ENCODE measurements at regions not wholly inside any gene's neighbourhood (a gene's known extent, or its start where the extent isn't known, plus 50 kb on each side); places are given as distances from the start of the nearest gene placed in this dataset.
A peak's percentile ranks its signal among the peaks of the same experiment; 100 is the strongest.
"Not testable (repeated sequence)": the region's sequence is repeated elsewhere in the genome, so short reads cannot be mapped to it uniquely, and the experiment has no call there.

GRCh38 chr10:70985824-70986622 is 97.7 kb upstream of the PCBD1 start:
- Mint-ChIP-seq H3K4me1 (peaks cover 2 to 25% (median 7%) of the 10 kb centered on the region in 4 donors), H3K27ac (peak overlapping the region in 1 of 10 donors; percentile 60), H3K9me3 (no peaks in the 10 kb centered on the region), H3K4me3 (no peak overlapping the region), H3K27me3 (no peaks in the 10 kb centered on the region), H3K36me3 (no peaks in the 10 kb centered on the region)
- ATAC-seq, result no peak
- DNase-seq, result no peak
- POLR2A ChIA-PET, result no interaction called here

DNA sequence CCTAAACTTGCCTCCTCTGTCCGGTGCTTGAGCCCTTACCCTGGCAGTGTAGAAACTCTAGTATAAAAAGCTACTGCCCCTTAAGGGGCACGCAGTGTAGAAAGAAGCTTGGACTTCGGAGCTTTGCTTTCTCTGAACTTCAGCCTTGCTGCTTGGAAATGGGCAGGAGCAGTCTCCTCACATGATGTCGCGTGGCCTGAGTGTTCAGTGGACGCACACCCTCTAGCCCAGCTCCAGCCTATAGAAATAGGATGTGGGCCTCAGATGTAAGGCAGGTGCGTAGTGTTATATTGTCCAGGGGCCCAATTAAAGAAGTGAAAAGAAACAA is 98.2 kb upstream of the PCBD1 start:
- no peaks in the 10 kb centered on the region for H3K9me3 Mint-ChIP-seq

GRCh38 chr10:70987396-70988130 is 99.2 kb upstream of the PCBD1 start:
- Mint-ChIP-seq H3K27ac (no peak overlapping the region), H3K4me3 (no peak overlapping the region), H3K27me3 (no peaks in the 10 kb centered on the region), H3K9me3 (no peaks in the 10 kb centered on the region), H3K4me1 (peaks cover 2 to 14% (median 6%) of the 10 kb centered on the region in 4 donors), H3K36me3 (no peaks in the 10 kb centered on the region)
- ATAC-seq (no peak), DNase-seq (no peak)
- POLR2A ChIA-PET, result no interaction called here

More for the DNA sequence above, 98.2 kb upstream of the PCBD1 start:
- Mint-ChIP-seq H3K36me3 (no peaks in the 10 kb centered on the region), H3K4me1 (peaks cover 2 to 24% (median 7%) of the 10 kb centered on the region in 4 donors), H3K4me3 (no peak overlapping the region), H3K27me3 (no peaks in the 10 kb centered on the region), H3K27ac (no peak overlapping the region)
- ATAC-seq (no peak), DNase-seq (no peak)
- POLR2A ChIA-PET, result no interaction called here

- H3K4me3 Mint-ChIP-seq, DNase-seq, POLR2A ChIA-PET, H3K9me3 Mint-ChIP-seq, H3K27me3 Mint-ChIP-seq, H3K4me1 Mint-ChIP-seq, H3K36me3 Mint-ChIP-seq, ATAC-seq: not testable (repeated sequence)
- peak overlapping the region in 1 of 10 donors; percentile 35 for H3K27ac Mint-ChIP-seq
Measured at GRCh38 chr10:70990156-70990555, 101.8 kb upstream of the PCBD1 start.

DNA sequence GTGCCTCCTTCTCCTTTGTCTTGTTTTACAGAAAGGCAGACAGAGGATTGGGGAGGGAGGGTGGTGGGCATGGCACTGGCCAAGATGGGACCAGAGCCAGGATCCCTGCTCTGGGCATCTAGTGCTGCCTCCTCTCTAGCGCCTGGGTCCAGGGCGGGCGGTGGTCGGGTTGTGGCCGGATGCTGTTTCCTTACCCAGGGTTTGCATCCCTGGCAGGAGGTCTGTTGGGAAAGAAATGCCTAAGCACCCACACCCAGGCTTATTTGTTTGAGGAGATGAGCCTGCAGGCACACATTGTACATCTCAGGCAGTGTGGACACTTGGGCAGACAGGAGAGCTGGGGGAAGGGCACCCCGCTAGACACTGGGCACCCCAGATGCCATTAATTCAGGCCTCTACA is 102.3 kb upstream of the PCBD1 start:
- Mint-ChIP-seq H3K4me3 (no peak overlapping the region), H3K27me3 (peaks cover 0 to 2% (median 0%) of the 10 kb centered on the region in 5 donors), H3K9me3 (no peaks in the 10 kb centered on the region), H3K4me1 (peaks cover 0 to 7% (median 0%) of the 10 kb centered on the region in 4 donors), H3K36me3 (no peaks in the 10 kb centered on the region), H3K27ac (no peak overlapping the region)
- DNase-seq, result no peak
- POLR2A ChIA-PET, result no interaction called here
- no peak for ATAC-seq

DNA sequence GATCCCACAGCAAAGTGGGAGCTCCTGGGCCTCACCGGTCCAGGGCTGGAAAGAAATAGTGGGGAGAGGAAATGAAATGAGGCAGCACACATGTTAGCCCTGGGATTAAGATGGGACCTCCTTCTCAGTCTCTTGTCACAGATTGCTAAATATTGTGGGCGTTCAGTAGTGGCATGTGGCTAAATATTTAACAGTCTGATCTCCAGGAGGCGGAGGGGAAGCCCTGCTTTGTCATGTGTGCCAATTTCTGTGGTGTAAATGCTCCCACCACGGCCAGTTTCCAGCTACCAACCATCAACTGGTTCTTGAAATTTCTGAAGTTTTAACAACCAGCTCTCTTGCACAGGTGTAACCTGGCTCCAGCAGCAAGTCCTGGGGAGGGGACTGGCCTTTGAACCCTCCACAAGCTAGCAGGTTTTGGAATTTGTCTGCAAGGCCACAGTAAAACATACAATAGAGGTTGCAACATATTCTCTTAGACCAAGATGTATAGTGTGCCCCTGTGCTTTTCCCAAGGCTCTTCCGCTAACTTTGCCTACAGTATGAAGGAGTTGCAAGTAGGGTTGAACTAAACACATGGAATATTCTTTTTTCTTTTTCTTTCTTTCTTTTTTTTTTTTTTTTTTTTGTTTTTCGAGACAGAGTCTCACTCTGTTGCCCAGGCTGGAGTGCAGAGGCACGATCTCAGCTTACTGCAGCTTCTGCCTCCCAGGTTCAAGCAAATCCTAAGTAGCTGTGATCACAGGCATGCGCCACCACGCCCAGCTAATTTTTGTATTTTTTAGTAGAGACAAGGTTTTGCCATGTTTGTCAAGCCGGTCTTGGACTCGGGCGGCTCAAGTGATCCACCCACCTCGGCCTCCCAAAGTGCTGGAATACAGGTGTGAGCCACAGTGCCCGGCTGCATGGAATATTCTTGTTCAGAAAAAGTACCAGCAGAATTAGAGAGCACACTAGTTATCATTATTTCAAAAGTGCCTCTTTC is 103.1 kb upstream of the PCBD1 start:
- Mint-ChIP-seq H3K9me3 (no peaks in the 10 kb centered on the region), H3K36me3 (no peaks in the 10 kb centered on the region), H3K27me3 (peaks cover 0 to 8% (median 5%) of the 10 kb centered on the region in 5 donors), H3K27ac (no peak overlapping the region), H3K4me3 (no peak overlapping the region), H3K4me1 (no peaks in the 10 kb centered on the region)
- ATAC-seq (no peak), DNase-seq (peak in 1 of 10 donors; percentile 24)
- POLR2A ChIA-PET, result no interaction called here

DNA sequence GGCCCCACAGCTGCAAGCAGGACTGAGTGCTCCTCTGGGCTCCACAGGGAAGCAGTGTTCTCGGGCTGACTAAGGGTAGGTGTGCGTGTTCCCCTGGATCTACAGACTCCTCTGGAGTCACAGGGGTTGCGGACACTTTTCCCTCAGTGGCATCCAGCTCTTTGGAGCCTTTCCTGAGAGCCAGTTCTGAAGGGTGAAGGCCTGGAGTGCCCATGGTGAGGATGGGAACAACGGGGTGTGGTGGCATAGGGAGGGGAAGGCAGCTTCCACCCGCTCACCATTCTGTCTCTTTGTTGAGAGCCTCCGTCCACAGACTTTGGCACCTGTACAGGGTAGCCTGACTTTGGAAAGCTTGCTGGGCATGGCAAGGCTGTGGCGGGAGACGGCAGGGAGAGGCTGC is 104.1 kb upstream of the PCBD1 start:
- no peak for ATAC-seq
- H3K9me3 Mint-ChIP-seq, result no peaks in the 10 kb centered on the region
- no peak overlapping the region for H3K27ac Mint-ChIP-seq
- POLR2A ChIA-PET, result no interaction called here
- peaks cover 0 to 13% (median 9%) of the 10 kb centered on the region in 5 donors for H3K27me3 Mint-ChIP-seq
- no peak overlapping the region for H3K4me3 Mint-ChIP-seq
- H3K36me3 Mint-ChIP-seq, result no peaks in the 10 kb centered on the region
- no peaks in the 10 kb centered on the region for H3K4me1 Mint-ChIP-seq
- DNase-seq, result no peak

DNA sequence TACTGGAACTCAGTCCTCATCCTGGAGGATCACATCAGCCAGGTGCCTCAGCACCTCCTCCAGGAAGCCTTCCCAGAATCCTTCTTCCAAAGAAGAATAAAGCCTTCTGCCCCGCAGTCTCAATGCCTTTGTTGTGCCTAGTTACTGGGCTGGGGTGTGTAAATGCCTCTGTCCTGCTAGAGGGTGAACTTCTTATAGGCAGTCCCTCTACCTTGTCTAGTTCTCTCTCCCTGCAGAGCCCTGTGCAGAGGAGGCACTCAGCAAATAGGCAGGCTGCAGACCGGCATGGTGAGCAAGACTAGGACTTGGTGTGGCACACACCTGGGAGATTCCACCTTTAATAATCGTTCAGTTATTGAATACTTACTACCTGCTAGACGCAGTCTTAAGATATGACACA is 104.7 kb upstream of the PCBD1 start:
- Mint-ChIP-seq H3K27ac (no peak overlapping the region), H3K27me3 (peaks cover 0 to 15% (median 9%) of the 10 kb centered on the region in 5 donors), H3K36me3 (no peaks in the 10 kb centered on the region), H3K9me3 (no peaks in the 10 kb centered on the region), H3K4me3 (no peak overlapping the region), H3K4me1 (no peaks in the 10 kb centered on the region)
- ATAC-seq, result no peak
- POLR2A ChIA-PET, result no interaction called here
- no peak for DNase-seq

DNA sequence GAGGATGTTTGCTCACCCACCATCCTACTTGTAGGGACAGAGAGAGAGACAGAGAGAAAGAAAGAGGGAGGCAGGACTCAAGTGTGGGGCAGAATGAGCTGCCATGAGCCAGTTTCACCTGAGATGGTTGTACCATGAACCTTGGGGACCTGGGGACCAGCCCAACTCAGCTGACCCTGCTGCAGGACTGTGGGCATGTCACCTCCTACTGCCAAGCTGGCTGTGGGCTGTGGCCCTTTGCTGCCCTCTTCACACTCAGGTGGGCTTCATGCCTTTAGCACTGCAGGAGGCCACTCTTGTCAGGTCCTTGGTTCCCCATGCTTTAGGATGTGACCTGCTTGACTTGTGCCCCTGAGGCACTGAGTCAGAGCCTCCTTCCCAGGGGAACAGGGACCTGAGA is 108.2 kb upstream of the PCBD1 start:
- no peak for DNase-seq
- Mint-ChIP-seq H3K27me3 (peaks cover 0 to 15% (median 10%) of the 10 kb centered on the region in 5 donors), H3K27ac (no peak overlapping the region), H3K36me3 (no peaks in the 10 kb centered on the region), H3K9me3 (peaks cover 0 to 13% (median 3%) of the 10 kb centered on the region in 9 donors), H3K4me3 (no peak overlapping the region), H3K4me1 (no peaks in the 10 kb centered on the region)
- POLR2A ChIA-PET, result no interaction called here
- no peak for ATAC-seq

- ATAC-seq, result no peak
- no peak for DNase-seq
- H3K27me3 Mint-ChIP-seq, result peaks cover 0 to 15% (median 10%) of the 10 kb centered on the region in 5 donors
Measured at GRCh38 chr10:70997236-70997635, 108.9 kb upstream of the PCBD1 start.

GRCh38 chr10:70998086-70998485 is 109.7 kb upstream of the PCBD1 start:
- no peak overlapping the region for H3K4me3 Mint-ChIP-seq
- no peak for ATAC-seq
- POLR2A ChIA-PET, result no interaction called here
- no peak for DNase-seq
- no peak overlapping the region for H3K27ac Mint-ChIP-seq
- H3K9me3 Mint-ChIP-seq, result peaks cover 0 to 13% (median 3%) of the 10 kb centered on the region in 9 donors
- no peaks in the 10 kb centered on the region for H3K4me1 Mint-ChIP-seq
- H3K36me3 Mint-ChIP-seq, result no peaks in the 10 kb centered on the region
- peaks cover 0 to 15% (median 8%) of the 10 kb centered on the region in 5 donors for H3K27me3 Mint-ChIP-seq

More at GRCh38 chr10:70997236-70997635, 108.9 kb upstream of the PCBD1 start:
- Mint-ChIP-seq H3K27ac (no peak overlapping the region), H3K4me1 (no peaks in the 10 kb centered on the region), H3K36me3 (no peaks in the 10 kb centered on the region), H3K4me3 (no peak overlapping the region), H3K9me3 (peaks cover 0 to 13% (median 3%) of the 10 kb centered on the region in 9 donors)
- POLR2A ChIA-PET, result no interaction called here

DNA sequence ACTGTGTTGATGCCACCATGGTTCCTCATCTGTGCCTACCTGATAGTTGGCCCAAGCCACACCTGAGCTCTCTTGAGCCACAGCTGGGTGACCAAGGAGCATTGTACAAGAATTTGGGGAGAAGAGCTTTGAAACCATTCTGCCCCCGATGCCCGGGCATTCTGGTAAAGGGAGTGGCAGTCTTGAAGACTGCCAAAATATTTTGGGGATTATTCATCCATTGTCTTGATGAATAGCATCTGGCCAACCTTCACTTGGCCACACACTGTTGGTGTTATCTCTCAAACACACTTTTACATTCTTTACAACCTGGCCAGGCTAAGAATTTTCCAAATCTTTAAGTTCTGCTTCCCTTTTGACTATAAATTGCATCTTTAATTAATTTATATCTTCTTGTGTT is 113.1 kb upstream of the PCBD1 start:
- Mint-ChIP-seq H3K27me3 (peaks cover 0 to 13% (median 5%) of the 10 kb centered on the region in 5 donors), H3K36me3 (no peaks in the 10 kb centered on the region), H3K4me1 (no peaks in the 10 kb centered on the region), H3K4me3 (no peak overlapping the region), H3K9me3 (peaks cover 0 to 13% (median 3%) of the 10 kb centered on the region in 9 donors), H3K27ac (no peak overlapping the region)
- ATAC-seq, result no peak
- POLR2A ChIA-PET, result no interaction called here
- no peak for DNase-seq

Measured in naive thymus-derived CD8-positive, alpha-beta T cell (primary cell).